ENCODE measurements at regions not wholly inside any gene's neighbourhood (a gene's known extent, or its start where the extent isn't known, plus 50 kb on each side); places are given as distances from the start of the nearest gene placed in this dataset.

DNA sequence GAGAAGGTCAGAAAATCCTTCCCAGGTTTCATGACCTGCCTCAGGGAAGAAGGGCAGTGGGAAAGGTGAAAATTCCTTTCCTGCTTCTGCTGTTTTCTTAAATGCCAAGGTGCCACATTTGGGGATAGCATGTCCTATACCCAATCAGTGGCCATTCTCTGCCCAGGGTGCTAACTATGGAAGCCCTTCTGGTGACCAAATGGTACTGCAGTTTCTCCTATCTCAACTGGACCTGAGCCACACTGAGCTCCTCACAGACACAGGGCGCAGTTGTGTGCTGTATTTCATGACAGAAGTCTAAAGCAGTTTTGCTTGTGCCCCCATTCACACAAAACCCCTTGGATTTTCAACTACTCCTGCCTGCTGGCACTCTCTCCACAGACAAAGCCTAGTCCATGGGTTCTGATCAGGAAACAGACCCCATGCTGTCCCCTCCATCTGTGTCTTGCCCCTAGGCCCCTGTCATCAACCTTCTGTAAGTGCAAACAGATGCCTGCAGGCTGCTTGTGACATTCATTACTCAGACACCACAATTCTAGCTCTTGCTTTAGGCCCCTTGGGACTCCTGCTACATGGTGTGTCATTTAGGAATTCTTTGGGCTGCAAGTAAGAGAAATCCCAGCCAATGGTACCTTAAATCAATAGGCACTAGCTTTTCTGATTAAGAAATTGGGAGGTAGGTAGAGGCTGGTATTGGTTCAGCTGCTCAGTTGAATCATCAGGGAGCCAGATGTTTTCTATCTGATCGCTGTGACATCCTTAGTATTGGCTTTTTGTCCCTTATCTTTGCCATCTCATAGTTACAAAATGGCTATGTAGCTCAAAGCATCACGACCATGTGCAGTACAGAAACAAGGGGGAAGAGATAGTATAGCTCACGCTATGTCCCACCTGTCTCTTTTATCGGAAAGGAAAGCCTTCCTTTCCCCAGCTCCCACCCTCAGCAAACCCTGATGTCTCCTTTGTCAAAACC, 147.8 kb downstream of the CD83 start:
- H3K79me2 ChIP-seq (replicated peaks; ENCODE audit: insufficient read depth, low read length) = no peaks in the 10 kb centered on the region
- H3K4me3 ChIP-seq (ENCODE audit: low read length) = no peak overlapping the region
- no peak overlapping the region for H3K4me2 ChIP-seq (ENCODE audit: low read length)
- H3K27ac ChIP-seq (ENCODE audit: low read length) = no peak overlapping the region
- H3K9me2 ChIP-seq (ENCODE audit: insufficient read depth, low read length) = no peaks in the 10 kb centered on the region
- H3K27me3 ChIP-seq (ENCODE audit: insufficient read depth, low read depth, low read length) = no peaks in the 10 kb centered on the region
- no peaks in the 10 kb centered on the region for H3K36me3 ChIP-seq (ENCODE audit: insufficient read depth, low read length)
- H3K9ac ChIP-seq (ENCODE audit: low read length) = no peak overlapping the region
- no peak overlapping the region for H2AFZ ChIP-seq (ENCODE audit: low read depth, low read length)
- H3F3A ChIP-seq (ENCODE audit: insufficient read depth, low read length, poor library complexity, severe bottlenecking) = no peaks in the 10 kb centered on the region
- H3K9me3 ChIP-seq (ENCODE audit: low read length) = peaks cover 7% of the 10 kb centered on the region
- TF ChIP-seq POLR2AphosphoS5 (IDR thresholded peaks at IDR 0.05) (no peak), MXI1 (conservative IDR thresholded peaks at IDR 0.05; ENCODE audit: poor library complexity, severe bottlenecking) (no peak), TAF1 (IDR thresholded peaks at IDR 0.05; ENCODE audit: low read depth) (no peak)
- TF ChIP-seq, protein P1, sequence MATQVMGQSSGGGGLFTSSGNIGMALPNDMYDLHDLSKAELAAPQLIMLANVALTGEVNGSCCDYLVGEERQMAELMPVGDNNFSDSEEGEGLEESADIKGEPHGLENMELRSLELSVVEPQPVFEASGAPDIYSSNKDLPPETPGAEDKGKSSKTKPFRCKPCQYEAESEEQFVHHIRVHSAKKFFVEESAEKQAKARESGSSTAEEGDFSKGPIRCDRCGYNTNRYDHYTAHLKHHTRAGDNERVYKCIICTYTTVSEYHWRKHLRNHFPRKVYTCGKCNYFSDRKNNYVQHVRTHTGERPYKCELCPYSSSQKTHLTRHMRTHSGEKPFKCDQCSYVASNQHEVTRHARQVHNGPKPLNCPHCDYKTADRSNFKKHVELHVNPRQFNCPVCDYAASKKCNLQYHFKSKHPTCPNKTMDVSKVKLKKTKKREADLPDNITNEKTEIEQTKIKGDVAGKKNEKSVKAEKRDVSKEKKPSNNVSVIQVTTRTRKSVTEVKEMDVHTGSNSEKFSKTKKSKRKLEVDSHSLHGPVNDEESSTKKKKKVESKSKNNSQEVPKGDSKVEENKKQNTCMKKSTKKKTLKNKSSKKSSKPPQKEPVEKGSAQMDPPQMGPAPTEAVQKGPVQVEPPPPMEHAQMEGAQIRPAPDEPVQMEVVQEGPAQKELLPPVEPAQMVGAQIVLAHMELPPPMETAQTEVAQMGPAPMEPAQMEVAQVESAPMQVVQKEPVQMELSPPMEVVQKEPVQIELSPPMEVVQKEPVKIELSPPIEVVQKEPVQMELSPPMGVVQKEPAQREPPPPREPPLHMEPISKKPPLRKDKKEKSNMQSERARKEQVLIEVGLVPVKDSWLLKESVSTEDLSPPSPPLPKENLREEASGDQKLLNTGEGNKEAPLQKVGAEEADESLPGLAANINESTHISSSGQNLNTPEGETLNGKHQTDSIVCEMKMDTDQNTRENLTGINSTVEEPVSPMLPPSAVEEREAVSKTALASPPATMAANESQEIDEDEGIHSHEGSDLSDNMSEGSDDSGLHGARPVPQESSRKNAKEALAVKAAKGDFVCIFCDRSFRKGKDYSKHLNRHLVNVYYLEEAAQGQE (IDR thresholded peaks at IDR 0.05; ENCODE audit: borderline replicate concordance) = no peak
- no peaks in the 10 kb centered on the region for H4K20me1 ChIP-seq (ENCODE audit: insufficient read depth)

DNA sequence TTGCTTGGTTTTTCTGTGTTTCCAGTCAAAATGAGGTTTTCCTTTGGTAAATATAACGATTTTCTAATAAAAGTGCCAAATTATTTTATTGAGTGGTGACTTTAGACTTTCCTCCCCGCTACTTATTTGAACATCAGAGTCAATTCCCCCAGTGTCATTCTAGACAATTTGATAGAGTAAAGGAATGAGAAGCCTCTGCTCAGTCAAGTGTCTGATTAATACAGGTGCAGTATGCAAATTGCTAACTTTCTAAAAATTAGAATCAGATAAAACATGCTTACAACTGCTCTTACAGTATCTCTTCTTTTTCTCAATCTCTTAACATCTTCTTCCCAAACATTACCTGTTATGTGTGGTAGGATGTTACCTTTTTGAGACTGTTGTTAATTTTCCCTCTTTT, 148.7 kb downstream of the CD83 start:
- H3K9me3 ChIP-seq (ENCODE audit: low read length) = peaks cover 7% of the 10 kb centered on the region
- no peaks in the 10 kb centered on the region for H3K27me3 ChIP-seq (ENCODE audit: insufficient read depth, low read depth, low read length)
- H3K4me3 ChIP-seq (ENCODE audit: low read length) = no peak overlapping the region
- H2AFZ ChIP-seq (ENCODE audit: low read depth, low read length) = no peak overlapping the region
- no peak overlapping the region for H3K9ac ChIP-seq (ENCODE audit: low read length)
- H3K9me2 ChIP-seq (ENCODE audit: insufficient read depth, low read length) = no peaks in the 10 kb centered on the region
- no peaks in the 10 kb centered on the region for H4K20me1 ChIP-seq (ENCODE audit: insufficient read depth)
- no peak overlapping the region for H3K27ac ChIP-seq (ENCODE audit: low read length)
- no peaks in the 10 kb centered on the region for H3K36me3 ChIP-seq (ENCODE audit: insufficient read depth, low read length)
- no peaks in the 10 kb centered on the region for H3K79me2 ChIP-seq (replicated peaks; ENCODE audit: insufficient read depth, low read length)
- H3F3A ChIP-seq (ENCODE audit: insufficient read depth, low read length, poor library complexity, severe bottlenecking) = no peaks in the 10 kb centered on the region
- H3K4me2 ChIP-seq (ENCODE audit: low read length) = no peak overlapping the region
- TF ChIP-seq POLR2AphosphoS5 (IDR thresholded peaks at IDR 0.05) = no peak
- TF ChIP-seq EP300 (conservative IDR thresholded peaks at IDR 0.05; ENCODE audit: poor library complexity, severe bottlenecking) = no peak
- TF ChIP-seq EZH2 (IDR thresholded peaks at IDR 0.05; ENCODE audit: borderline replicate concordance, insufficient read depth, low read length, poor library complexity, severe bottlenecking) = no peak
- no peak for TF ChIP-seq RAD21 (conservative IDR thresholded peaks at IDR 0.05)
- no peak for TF ChIP-seq SMC3 (conservative IDR thresholded peaks at IDR 0.05; ENCODE audit: poor library complexity)
- TF ChIP-seq MXI1 (conservative IDR thresholded peaks at IDR 0.05; ENCODE audit: poor library complexity, severe bottlenecking) = no peak
- no peak for TF ChIP-seq TAF1 (IDR thresholded peaks at IDR 0.05; ENCODE audit: low read depth)
- TF ChIP-seq, protein P2, sequence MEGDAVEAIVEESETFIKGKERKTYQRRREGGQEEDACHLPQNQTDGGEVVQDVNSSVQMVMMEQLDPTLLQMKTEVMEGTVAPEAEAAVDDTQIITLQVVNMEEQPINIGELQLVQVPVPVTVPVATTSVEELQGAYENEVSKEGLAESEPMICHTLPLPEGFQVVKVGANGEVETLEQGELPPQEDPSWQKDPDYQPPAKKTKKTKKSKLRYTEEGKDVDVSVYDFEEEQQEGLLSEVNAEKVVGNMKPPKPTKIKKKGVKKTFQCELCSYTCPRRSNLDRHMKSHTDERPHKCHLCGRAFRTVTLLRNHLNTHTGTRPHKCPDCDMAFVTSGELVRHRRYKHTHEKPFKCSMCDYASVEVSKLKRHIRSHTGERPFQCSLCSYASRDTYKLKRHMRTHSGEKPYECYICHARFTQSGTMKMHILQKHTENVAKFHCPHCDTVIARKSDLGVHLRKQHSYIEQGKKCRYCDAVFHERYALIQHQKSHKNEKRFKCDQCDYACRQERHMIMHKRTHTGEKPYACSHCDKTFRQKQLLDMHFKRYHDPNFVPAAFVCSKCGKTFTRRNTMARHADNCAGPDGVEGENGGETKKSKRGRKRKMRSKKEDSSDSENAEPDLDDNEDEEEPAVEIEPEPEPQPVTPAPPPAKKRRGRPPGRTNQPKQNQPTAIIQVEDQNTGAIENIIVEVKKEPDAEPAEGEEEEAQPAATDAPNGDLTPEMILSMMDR (IDR thresholded peaks at IDR 0.05; ENCODE audit: poor library complexity, severe bottlenecking) = no peak
- TF ChIP-seq, protein P1 (IDR thresholded peaks at IDR 0.05; ENCODE audit: borderline replicate concordance) = no peak
